GM18909 (cell line): ENCODE measurements at regions not wholly inside any gene's neighbourhood (a gene's known extent, or its start where the extent isn't known, plus 50 kb on each side); places are given as distances from the start of the nearest gene placed in this dataset.

ENCODE experiments used
- ATAC-seq: cut with Tn5 transposase; IDR thresholded peaks from one replicate; pipeline ENCODE4 v1.9.1; 2021; ENCODE audit warnings: mild to moderate bottlenecking; ENCODE audit not compliant: unreplicated experiment, poor library complexity

DNA sequence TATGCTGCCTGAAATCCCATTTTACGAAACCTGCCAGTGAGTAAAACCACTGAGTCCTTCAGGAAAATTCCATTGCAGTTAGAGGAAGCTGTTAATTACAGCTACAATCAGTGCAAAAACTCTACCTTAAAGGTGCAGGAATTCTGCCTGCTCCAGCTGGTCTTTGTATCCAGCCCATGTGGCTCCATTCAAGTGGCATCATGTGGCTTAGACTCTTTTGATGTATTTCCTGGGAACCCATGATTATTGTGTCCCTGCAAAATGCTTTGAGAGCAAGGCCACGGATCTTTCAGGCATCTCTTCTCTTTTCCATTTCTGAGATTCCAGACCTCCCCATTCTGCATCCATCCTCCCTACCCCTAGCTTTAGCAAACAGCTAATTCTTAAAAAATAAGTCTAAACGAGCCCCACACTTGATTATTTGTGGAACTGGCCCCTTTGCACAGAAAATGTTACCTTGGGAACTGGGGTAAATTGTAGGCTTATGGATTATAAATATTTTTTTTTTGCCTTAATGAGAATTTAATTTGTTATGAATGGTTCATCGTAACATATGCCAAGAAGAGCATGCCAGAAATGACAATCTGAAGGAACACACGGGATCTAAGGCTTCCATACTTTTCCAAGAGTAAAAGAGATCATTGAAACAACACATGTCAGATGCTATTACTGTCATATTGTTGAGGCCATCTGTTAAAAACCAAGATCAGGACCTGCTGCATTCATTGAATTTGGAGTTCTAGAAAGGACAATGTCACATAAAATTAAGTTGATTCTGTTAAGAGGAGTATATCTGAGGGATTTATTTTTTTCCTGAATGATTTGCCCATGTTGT lies 144.6 kb downstream of the TPH2 start:
- ATAC-seq: no peak

DNA sequence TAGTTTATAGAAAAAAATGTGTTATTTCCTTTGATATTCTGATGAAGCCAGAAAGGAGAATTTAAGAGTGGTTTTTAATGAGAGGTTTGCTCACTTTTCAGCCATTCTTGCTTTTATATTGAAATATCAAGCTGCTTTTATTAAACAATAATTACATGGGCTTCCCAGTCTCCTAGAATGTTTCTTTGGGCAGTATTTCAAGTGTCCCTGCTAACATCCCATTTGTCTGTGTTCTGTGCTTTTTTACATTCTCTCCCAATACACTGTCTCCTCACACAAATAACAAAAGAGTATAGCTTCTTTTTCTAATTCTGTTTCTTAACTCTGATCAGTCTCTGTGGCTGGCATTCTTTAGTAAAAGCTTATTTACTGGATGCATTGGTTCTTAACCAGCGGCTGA lies 145.4 kb downstream of the TPH2 start:
- no peak for ATAC-seq

DNA sequence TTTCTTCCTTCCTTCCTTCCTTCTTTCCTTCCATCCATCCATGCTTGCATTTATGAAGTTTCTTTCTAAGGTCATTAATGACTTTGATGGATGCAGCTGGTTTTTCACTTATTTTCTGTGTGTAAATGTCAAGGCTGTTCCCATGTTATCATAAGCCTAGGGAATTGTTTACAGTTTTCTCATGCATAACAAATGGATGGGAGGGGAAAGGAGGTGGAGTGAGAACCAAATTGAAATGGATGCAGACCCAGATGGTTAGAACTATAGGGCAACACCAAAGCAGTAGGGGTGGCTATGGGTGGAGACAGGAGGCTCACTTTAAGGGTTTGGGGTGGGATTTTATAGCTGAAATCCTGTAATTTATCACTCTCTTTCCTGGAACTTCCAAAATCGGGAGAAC lies 146.2 kb downstream of the TPH2 start:
- ATAC-seq: no peak

DNA sequence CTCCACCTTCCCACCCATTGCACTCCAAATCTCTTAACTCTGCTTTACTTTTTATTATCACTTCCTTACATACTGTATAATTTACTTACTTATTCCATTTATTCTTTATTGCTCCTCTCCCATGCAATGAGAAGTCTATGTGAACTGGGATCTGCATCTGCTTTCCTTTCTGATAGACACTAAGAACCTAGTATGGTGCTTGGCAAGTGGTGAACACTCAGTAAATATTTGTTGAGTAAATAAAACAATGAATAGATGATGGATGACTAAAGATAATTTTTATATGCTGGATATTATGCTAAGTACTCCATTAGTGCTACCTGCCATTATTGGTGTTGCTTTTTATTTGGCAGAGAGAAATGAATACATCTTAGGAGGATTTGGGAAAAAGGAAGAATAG lies 151.0 kb downstream of the TPH2 start:
- no peak for ATAC-seq

DNA sequence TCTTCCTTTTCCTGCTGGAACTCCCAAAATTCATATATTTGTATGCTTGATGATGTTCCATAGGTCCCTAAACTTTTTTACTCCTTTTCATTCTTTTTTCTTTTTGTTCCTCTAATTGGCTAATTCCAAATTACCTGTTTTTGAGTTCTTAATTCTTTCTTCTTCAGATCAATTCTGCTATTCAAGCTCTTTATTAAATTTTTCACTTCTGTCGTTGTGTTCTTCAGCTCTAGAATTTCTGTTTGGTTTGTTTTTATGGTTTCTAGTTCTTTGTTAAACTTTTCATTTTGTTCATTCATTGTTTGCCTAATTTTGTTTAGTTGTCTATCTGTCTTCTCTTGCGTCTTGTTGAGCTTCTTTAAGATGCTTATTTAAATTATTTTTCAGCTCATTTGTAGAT lies 154.8 kb downstream of the TPH2 start:
- ATAC-seq: no peak

DNA sequence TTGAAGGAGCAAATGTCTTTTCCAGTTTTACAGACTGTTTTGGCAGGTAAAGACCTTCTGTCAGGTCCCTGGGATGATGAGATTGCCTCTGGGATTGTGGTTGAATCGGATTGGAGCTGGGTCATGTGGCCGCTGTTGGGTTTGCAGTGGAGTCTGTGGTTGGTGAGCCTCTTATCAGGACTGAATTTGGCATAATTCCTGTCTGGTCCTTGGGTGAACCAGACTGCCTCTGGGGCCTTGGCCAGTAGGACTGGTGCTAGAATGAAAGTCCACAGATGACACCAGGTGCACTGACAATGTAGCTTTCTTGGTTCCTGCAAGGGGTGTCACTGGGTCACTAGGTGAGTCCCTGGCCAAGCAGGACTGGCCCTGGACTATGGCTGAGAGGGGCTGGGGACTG lies 155.3 kb downstream of the TPH2 start:
- no peak for ATAC-seq

DNA sequence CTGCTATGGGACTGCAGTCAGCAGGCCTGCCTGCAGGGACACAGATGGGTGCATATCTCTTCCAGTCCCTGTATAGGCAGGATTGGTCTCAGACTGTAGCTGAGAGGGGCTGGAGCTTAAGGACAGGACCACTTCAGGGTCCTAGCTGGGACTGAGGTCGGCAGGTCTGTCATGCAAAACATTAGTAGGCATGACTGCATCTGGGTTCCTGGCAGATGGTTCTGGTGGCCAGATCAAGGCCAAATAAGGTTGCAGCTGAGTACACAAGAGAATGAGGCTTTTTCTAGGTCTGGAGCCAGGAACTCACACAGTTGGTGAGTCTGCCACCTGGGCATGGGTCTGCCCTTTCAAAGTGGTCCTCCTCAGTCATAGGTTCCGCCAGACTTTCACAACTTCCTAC lies 155.8 kb downstream of the TPH2 start:
- ATAC-seq: no peak

DNA sequence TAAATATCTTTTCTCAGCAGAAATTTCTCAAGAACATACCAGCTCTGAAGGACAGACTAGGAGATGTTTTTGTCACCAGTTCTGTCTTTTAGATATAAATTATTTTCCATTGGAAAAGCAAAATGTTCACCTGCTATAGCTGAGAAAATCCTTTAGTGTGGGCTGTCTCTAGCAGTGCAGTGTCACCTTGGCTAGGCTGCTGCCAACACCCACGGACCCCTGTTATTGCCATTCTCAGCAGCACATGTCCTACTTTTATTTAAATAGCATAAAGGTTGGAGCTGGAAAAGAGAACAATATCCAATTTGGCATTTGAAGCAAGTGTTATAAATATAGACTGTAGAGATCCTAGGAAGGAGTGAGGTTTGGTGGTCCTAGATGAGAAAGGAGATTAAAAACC lies 156.4 kb downstream of the TPH2 start:
- no peak for ATAC-seq

DNA sequence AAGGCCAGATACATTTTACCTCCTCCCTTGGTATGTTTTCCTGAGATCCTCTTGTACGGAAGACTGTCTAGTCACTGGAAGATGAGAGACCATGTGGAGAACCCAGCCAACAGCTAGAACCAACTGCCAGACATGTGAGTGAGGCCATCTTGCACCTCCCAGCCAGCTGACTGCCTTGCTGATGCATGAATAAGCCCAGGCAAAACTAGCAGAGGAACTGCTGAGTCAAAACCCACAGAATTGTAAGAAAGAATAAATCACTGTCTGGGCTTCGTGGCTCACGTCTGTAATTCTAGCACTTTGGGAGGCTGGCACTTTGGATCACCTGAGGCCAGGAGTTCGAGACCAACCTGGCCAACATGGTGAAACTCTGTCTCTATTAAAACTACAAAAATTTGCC lies 160.0 kb downstream of the TPH2 start:
- ATAC-seq: no peak

DNA sequence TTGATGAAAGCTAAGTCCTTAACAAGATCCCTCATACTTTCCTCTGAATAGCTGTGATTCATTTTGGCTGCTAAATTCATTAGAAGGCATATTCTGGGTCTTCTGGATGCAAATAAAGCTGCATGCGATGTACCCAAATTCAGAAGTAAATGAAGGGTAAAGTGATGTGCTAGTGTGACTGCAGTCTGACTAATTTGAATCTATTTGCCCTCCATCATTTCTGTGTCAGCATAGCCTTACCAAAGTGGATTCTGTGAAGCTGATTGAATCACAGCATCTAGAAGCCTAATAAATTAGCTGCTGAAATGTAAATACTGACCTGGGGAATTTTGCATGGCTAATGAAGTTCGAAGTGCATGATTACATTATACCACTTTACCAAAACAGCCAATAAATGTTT lies 162.2 kb downstream of the TPH2 start:
- ATAC-seq: no peak

DNA sequence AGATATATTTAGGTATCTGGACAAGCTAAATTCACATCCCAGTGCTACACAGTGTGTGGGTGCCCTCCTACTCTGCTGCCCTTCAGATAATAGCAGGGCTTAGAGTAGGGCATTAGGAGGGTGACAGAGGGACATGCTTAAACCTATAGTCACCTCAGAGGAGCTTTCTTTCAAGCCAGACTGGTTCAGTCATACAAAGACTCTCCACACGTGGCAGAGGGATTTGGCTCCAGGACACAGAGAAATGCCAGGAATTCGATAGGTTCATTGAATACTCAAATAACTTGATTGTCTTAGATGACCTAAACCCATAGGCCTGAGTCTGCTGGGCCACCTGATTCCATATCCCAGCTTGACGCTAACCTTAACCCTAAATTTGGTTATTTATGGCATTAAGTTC lies 163.5 kb downstream of the TPH2 start:
- ATAC-seq: no peak

DNA sequence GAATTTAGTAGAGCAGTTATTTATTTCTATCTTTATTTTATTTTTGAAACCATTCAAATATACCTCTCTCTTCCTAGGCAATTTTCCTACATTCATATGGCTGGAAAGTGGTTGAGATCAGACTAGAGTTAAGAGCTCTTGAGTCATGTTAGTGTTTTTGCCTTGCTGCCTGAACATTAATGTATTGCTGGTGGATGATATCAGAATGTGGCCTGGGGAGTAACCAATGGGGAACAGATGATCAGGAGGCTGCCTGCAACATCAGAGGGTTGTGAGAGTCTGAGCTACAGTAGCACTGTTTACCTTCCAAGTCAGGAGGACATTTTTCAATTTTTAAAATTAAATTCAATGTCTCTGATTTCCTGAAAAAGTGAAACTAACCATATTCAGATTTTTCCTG lies 166.3 kb upstream of the TRHDE start:
- no peak for ATAC-seq

DNA sequence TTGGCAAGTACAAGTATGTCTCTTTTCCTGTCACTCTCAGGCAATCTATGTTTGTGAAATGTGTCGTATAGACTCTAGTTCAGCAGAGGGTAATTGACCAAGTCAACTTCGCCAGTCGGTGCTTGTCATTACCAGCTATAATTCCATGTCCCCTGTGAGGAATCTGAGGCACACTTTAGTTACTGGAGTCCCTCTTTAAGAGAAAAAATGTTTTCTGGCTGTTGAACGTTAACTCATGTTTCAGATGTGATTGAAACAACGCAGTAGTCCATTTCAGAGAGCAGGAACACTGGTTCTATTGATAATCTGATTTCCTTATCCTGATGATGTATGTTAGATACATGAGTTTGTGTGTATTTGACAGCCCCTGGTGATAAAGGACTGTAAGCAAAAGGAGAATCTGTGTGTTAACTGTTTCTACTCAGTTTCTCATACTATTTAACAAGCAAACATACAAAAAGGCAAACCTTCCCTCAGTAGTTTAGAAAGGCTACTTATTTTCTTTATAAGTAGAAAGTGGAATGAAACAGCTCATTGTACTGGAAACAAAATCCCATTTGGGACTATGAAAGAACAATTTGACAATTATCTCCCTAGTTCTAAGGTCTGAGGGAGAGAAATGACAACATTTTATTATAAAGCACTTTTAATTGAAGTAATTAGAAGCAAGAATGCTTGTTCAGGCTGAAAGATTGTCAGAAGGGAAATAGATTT lies 161.1 kb upstream of the TRHDE start:
- no peak for ATAC-seq

DNA sequence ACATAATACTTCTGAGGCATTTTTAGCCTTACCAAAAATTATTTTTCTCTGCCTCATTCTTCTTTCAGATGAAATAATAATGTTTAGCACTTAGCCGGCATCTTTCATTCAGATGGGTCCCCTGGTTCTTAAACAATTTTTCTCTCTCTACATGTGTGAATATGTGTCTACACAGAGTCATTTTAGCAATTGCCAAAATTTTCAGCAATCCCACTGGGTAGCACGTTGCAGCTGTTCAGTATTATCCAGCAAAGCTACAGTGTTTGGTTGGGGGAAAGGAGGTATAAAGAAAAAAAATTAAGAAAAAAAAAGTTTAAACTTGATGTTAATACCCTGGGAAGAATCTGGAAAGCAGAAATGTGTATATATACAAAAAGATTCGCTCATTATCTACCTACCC lies 160.5 kb upstream of the TRHDE start:
- no peak for ATAC-seq

DNA sequence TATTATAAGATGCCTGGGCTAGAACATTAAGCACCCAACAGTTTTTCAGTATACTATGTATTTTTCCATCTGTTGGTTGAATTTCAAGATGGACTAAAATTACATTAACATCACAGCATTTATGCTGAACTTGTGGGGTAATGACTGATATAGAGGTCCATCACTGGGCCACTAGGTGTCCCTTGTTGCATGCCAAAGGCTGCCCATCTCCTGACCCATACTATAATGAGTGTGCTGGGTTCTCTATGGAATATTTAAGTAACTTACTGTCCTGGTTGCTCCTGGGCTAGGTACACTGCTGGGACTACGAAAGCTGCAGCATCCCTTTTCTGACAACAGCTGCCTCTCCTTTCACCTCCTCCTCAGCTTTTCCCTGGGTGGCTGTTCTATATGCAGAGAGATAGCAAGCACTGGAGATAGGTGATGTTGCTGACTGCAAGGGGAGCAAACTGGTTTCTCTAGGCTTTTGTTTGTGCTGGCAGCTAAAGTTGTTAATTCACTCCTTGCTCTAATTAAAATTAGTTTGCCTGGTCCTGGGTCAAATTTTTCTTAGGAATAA lies 138.6 kb upstream of the TRHDE start:
- ATAC-seq: no peak

DNA sequence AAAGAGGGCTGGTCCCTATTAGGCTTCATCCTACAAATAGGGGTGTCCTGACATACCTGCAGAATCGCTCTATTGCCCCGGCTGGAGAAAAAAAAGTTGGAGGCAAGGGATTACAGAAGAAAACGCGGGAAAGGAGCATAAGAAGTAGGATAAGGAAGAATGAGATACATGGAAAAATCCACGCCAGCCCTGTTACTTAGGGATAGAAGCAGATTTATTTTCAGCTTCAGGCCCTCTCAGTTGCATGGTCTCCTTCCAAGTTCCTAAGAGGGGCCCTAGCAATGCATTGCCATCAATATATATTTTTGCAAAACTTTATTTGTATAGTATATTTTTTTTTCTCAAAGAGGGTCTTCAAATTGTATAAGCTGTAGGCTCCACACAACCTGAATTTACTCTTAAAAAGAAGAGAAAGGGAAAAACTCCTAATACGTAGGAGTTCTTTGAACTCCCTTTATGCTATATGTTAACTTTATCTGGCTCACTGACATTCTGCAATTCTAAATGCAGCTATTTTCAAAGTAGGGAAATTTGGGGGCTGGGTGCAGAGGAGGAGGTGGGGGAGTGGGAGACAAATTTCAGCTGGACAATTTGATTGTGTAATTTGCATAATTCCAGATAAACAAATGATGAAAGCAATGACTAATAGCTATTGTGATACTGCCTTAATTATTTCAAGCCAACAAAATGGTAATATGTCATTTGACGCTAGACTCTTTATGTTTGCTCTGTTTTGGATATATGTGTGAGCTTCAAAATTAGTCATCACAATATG lies 137.7 kb upstream of the TRHDE start:
- ATAC-seq: no peak

DNA sequence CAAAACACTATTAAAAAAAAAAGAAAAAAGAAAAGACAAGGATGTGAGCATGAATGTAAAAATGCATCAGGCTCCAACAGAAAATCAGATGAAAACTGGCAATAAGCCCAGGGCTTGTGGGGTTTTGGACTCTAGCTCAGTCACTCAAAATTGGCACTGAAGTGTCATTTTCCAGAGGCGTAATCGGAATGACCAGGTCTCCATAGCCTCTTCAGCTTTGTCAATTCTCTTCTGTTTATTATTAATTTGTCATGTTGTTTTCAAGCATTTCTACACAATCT lies 137.2 kb upstream of the TRHDE start:
- no peak for ATAC-seq

DNA sequence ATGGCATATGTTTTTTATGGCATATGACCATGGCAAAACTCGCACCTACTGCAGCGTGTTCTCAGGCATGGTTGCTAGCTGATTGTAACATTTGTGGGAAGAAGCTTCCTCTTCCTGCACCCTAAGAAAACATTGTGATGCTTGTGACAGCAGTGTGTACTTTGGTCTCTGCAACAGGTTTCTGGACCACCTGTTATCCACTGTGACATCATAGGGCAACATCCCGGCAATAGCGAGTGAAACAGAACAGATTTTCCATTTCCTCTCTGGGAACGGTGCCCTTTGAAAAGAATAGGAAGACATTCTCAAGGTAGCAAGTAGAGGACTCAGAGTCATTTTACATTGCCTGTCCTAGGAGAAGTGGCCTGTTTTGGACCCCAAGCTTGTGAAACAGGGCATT lies 135.4 kb upstream of the TRHDE start:
- no peak for ATAC-seq

DNA sequence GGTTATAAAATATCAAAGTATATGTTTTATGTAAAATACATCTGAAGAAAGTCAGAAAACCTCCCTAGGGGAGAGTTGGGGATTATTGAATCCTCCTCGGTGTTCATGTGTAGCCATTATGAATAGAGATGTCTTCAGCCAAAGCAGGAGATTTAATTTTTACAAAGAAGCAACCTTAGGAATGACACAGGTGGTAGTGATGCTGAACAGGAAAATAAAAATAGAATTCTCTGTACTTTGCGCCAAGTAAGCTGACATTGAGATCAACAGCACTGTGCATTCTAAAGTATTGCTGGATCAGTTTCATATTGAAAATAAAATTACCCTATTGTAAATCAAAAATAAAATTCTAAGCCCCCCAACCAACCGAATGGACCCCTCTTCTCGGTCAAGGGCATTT lies 132.8 kb upstream of the TRHDE start:
- no peak for ATAC-seq

DNA sequence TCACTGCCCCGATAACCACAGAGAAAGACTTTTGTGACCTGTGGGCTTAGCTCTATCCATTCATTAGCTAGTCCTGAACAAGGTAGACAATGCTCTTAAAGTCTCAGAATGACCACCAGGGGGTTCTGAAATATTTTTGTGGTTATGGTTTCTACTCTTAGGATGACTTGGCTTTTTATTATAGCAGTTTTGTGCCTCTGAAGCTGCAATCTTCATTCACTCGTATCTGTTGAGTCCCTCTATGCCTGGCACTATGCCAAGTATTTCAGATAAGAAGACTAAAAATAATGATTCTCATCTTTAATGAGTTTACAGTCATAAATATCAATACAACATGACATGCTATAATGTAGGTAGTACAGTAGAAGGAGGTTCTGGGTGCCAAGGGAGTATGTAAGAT lies 130.8 kb upstream of the TRHDE start:
- peak; percentile 97 for ATAC-seq

DNA sequence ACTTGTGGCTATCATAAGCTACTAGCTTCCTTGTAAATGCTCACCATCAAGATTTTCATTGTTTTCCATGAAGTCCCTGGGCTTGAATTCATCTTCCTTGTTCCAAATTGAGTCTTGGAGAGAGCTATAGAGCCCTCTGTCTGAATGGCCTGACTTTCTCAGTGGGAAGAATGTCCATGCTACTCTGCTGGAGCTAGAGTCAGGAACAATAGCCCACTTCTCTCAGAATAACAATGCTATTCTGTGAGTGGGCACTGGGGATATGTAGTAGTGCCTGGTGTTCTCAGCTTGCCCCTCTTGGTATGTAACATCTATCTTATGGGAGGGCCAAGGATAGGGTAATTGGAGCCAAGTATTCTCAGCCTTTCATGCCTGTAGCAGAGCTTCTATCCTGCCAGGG lies 127.6 kb upstream of the TRHDE start:
- ATAC-seq: no peak
